ENCODE measurements at regions not wholly inside any gene's neighbourhood (a gene's known extent, or its start where the extent isn't known, plus 50 kb on each side); places are given as distances from the start of the nearest gene placed in this dataset.

DNA sequence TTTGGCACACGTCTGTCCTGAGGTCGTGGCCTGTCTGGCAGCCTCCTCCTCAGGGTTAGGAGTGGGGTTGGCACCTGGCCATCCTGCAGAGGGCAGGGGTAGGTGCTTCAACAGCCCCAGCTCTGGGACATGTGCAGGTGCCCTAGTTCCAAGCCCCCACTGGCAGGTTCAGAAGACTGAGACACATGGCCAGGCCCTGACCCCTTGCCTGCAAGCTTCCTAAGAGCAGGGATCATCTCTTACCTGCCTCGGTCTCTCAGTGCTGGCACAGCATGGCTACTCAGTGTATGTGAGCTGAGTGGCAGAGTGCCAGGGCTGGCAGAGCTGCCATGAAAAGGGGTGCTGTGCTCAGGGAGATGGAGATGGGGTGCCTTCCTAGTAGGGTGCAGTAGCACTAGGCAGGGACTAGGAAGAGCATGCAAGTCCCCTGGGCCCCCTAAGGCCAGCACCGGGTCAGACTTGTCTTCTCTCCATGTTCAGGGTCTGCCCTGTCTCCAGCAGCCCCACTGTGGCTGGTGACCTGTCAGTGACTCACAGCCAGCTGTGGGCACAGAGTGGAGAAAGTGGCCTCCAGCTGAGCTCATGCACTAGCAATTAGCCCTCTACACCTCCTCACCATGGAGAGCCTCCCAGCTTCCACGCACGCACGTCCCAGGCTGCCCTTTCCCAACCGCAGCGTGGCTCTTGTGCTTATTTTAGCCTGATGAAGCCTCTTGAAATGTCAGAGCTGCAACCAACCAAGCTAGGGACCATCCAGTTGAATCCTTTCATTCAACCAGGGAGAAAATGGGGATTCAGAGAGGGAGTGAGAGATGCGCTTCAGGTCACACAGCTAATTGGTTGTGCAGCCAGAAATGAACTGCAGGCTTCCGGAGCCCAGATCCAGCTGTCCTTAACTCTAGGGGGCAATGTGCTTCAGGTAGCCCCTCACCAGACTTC lies 116.6 kb downstream of the MRPL14 start:
- Histone ChIP-seq H3K14ac (ENCODE audit: low read length) (no peak overlapping the region), H3K27ac (replicated peaks; ENCODE audit: low read length) (no peak overlapping the region), H2AK5ac (ENCODE audit: low read depth, low read length) (peak overlapping the region; percentile 77), H3K23ac (ENCODE audit: low read depth, low read length, poor library complexity) (no peak overlapping the region), H2BK5ac (ENCODE audit: low read length) (no peak overlapping the region), H2BK12ac (ENCODE audit: low read length) (peak overlapping the region; percentile 0), H3K36me3 (replicated peaks in 1 of 2; ENCODE audit: control insufficient read depth in 2 of 2, insufficient read depth in 2 of 2, low read length in 2 of 2) (no peaks in the 10 kb centered on the region), H3K9ac (ENCODE audit: low read depth, low read length, poor library complexity) (no peak overlapping the region), H2AFZ (ENCODE audit: low read length) (no peak overlapping the region), H3K4me2 (ENCODE audit: insufficient read depth, low read length, poor library complexity, severe bottlenecking) (no peak overlapping the region), H3K4ac (ENCODE audit: low read length) (no peak overlapping the region), H2BK120ac (ENCODE audit: low read depth, low read length) (no peak overlapping the region), H3K4me3 (ENCODE audit: low read length in 2 of 2) (no peak overlapping the region), H3K27me3 (ENCODE audit: control insufficient read depth in 3 of 3, insufficient read depth in 3 of 3, low read depth in 1 of 3, low read length in 3 of 3) (peaks cover 0 to 59% (median 0%) of the 10 kb centered on the region in 3 experiments), H3K4me1 (ENCODE audit: control insufficient read depth in 2 of 2, insufficient read depth in 1 of 2, low read depth in 1 of 2, low read length in 2 of 2) (peaks cover 0 to 14% of the 10 kb centered on the region in 2 donors), H3K79me1 (ENCODE audit: low read depth, low read length) (no peaks in the 10 kb centered on the region), H2BK15ac (ENCODE audit: low read length) (no peak overlapping the region), H4K8ac (ENCODE audit: low read depth, low read length) (no peak overlapping the region), H3K9me3 (replicated peaks in 1 of 2; ENCODE audit: control insufficient read depth in 2 of 2, insufficient read depth in 1 of 2, low read depth in 1 of 2, low read length in 2 of 2) (no peaks in the 10 kb centered on the region), H4K91ac (ENCODE audit: low read depth, low read length, poor library complexity) (no peak overlapping the region), H3K18ac (ENCODE audit: low read length) (peak overlapping the region; percentile 49)
- no CpG with 5 or more reads among the region's 11 CpGs for WGBS, 2 donors (ENCODE audit: extremely low coverage in 2 of 2, insufficient read length in 2 of 2, insufficient replicate concordance in 1 of 2)
- DNase-seq (ENCODE audit: low spot score) = no peak

DNA sequence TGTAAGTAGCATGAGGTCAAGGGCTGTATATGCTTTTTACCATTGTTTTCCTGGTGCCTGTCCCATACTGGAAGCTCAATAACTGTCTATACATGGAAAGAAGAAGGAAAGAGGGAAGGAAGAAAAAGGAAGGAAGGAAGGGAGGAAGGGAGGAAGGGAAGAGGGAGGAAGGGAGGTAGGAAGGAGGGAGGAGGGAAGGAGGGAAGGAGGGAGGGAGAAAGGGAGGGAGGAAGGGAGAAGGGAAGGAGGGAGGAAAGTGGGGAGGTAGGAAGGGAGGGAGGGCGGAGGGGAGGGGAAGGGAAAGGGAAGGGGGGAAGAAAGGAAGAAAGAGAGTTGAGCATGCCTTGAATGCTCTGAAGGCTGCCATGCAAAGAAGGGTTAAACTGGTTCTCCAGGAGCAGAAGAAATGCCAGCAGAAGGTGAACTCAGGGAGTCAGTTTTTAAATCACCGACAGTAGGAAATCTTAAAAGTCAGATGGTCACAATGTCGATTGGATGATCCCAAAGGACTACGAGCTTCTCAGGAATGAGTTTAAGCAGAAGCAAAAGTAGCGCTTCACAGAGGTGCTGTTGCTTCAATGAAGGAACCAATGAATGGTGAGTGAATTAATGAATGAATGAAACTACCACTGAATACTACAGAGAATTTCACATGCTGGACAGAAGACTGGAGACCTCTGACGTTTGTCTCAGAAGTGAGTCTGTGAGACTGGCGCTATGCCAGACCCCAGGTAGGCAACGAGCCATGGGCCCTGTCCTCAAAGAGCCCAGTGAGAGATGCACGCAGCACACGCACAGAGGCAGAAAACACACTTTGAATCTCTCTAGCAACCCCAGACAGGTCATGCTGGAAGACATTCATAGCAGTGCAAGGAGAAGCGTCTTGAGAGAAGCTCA lies 117.6 kb downstream of the MRPL14 start:
- Histone ChIP-seq H3K36me3 (replicated peaks in 1 of 2; ENCODE audit: control insufficient read depth in 2 of 2, insufficient read depth in 2 of 2, low read length in 2 of 2) (no peaks in the 10 kb centered on the region), H4K91ac (ENCODE audit: low read depth, low read length, poor library complexity) (no peak overlapping the region), H4K8ac (ENCODE audit: low read depth, low read length) (no peak overlapping the region), H3K27ac (replicated peaks; ENCODE audit: low read length) (no peak overlapping the region), H3K4me1 (ENCODE audit: control insufficient read depth in 2 of 2, insufficient read depth in 1 of 2, low read depth in 1 of 2, low read length in 2 of 2) (peaks cover 0 to 17% of the 10 kb centered on the region in 2 donors), H3K18ac (ENCODE audit: low read length) (no peak overlapping the region), H2AFZ (ENCODE audit: low read length) (no peak overlapping the region), H2BK5ac (ENCODE audit: low read length) (no peak overlapping the region), H3K4me2 (ENCODE audit: insufficient read depth, low read length, poor library complexity, severe bottlenecking) (no peak overlapping the region), H3K79me1 (ENCODE audit: low read depth, low read length) (no peaks in the 10 kb centered on the region), H2BK15ac (ENCODE audit: low read length) (no peak overlapping the region), H3K4me3 (ENCODE audit: low read length in 2 of 2) (no peak overlapping the region), H2BK120ac (ENCODE audit: low read depth, low read length) (no peak overlapping the region), H3K14ac (ENCODE audit: low read length) (no peak overlapping the region), H3K23ac (ENCODE audit: low read depth, low read length, poor library complexity) (no peak overlapping the region), H3K9ac (ENCODE audit: low read depth, low read length, poor library complexity) (no peak overlapping the region), H2AK5ac (ENCODE audit: low read depth, low read length) (no peak overlapping the region), H3K9me3 (replicated peaks in 1 of 2; ENCODE audit: control insufficient read depth in 2 of 2, insufficient read depth in 1 of 2, low read depth in 1 of 2, low read length in 2 of 2) (no peaks in the 10 kb centered on the region), H2BK12ac (ENCODE audit: low read length) (no peak overlapping the region), H3K4ac (ENCODE audit: low read length) (no peak overlapping the region), H3K27me3 (ENCODE audit: control insufficient read depth in 3 of 3, insufficient read depth in 3 of 3, low read depth in 1 of 3, low read length in 3 of 3) (peaks cover 0 to 69% (median 0%) of the 10 kb centered on the region in 3 experiments)
- no peak for DNase-seq (ENCODE audit: low spot score)
- 80% methylated on average over 1 of the region's 11 CpGs; no CpG with 5 or more reads in 1 of the 2 donors for WGBS, 2 donors (ENCODE audit: extremely low coverage in 2 of 2, insufficient read length in 2 of 2, insufficient replicate concordance in 1 of 2)

DNA sequence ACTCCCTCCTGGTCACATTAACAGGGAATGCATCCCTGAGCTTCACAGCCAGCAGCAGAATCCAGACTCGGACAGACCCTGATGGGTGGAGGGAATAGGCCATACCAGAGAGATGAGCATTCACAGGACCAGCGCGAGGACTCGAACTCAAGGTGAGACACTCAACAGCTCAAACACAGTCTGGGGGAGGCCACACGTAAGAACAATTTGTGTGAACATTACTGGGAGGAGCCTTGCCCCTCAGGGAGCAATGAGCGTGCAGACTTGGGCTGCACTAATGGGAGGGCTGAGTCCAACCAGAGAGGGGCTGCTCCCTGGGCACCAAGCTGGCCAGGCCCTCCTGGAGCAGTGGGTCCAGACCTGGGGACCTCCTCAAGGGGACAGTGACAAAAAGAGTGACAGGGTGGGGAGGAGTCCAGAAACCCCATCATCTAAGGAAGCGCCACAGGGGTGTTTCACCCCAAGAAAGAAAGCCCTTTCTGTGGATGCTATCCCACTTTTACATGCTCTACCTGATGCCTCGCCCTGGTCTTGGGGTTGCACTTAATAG lies 118.4 kb downstream of the MRPL14 start:
- H3K4ac ChIP-seq (ENCODE audit: low read length) = no peak overlapping the region
- no peaks in the 10 kb centered on the region for H3K79me1 ChIP-seq (ENCODE audit: low read depth, low read length)
- H3K4me3 ChIP-seq (ENCODE audit: low read length in 2 of 2) = no peak overlapping the region
- H3K14ac ChIP-seq (ENCODE audit: low read length) = no peak overlapping the region
- no peak overlapping the region for H3K9ac ChIP-seq (ENCODE audit: low read depth, low read length, poor library complexity)
- H2BK5ac ChIP-seq (ENCODE audit: low read length) = no peak overlapping the region
- H3K27ac ChIP-seq (replicated peaks; ENCODE audit: low read length) = no peak overlapping the region
- DNase-seq (ENCODE audit: low spot score) = no peak
- no peak overlapping the region for H3K23ac ChIP-seq (ENCODE audit: low read depth, low read length, poor library complexity)
- no peak overlapping the region for H2BK120ac ChIP-seq (ENCODE audit: low read depth, low read length)
- H4K8ac ChIP-seq (ENCODE audit: low read depth, low read length) = no peak overlapping the region
- H3K4me2 ChIP-seq (ENCODE audit: insufficient read depth, low read length, poor library complexity, severe bottlenecking) = no peak overlapping the region
- no peaks in the 10 kb centered on the region for H3K9me3 ChIP-seq (replicated peaks in 1 of 2; ENCODE audit: control insufficient read depth in 2 of 2, insufficient read depth in 1 of 2, low read depth in 1 of 2, low read length in 2 of 2)
- H2AK5ac ChIP-seq (ENCODE audit: low read depth, low read length) = no peak overlapping the region
- H2AFZ ChIP-seq (ENCODE audit: low read length) = no peak overlapping the region
- no peak overlapping the region for H2BK12ac ChIP-seq (ENCODE audit: low read length)
- no peak overlapping the region for H4K91ac ChIP-seq (ENCODE audit: low read depth, low read length, poor library complexity)
- H3K36me3 ChIP-seq (replicated peaks in 1 of 2; ENCODE audit: control insufficient read depth in 2 of 2, insufficient read depth in 2 of 2, low read length in 2 of 2) = no peaks in the 10 kb centered on the region
- H2BK15ac ChIP-seq (ENCODE audit: low read length) = no peak overlapping the region
- no CpG with 5 or more reads among the region's 8 CpGs for WGBS, 2 donors (ENCODE audit: extremely low coverage in 2 of 2, insufficient read length in 2 of 2, insufficient replicate concordance in 1 of 2)
- H3K4me1 ChIP-seq (ENCODE audit: control insufficient read depth in 2 of 2, insufficient read depth in 1 of 2, low read depth in 1 of 2, low read length in 2 of 2) = peaks cover 0 to 21% of the 10 kb centered on the region in 2 donors
- peaks cover 0 to 77% (median 0%) of the 10 kb centered on the region in 3 experiments for H3K27me3 ChIP-seq (ENCODE audit: control insufficient read depth in 3 of 3, insufficient read depth in 3 of 3, low read depth in 1 of 3, low read length in 3 of 3)
- H3K18ac ChIP-seq (ENCODE audit: low read length) = peak overlapping the region; percentile 20

All from neuronal stem cell (in vitro differentiated cells).